SW480 (cell line): ENCODE measurements at regions not wholly inside any gene's neighbourhood (a gene's known extent, or its start where the extent isn't known, plus 50 kb on each side); places are given as distances from the start of the nearest gene placed in this dataset.

Experiments used
- DNase-seq: peaks from one replicate; pipeline ENCODE4 v3.0.0-alpha.2; 2016; ENCODE audit warnings: low spot score

DNA sequence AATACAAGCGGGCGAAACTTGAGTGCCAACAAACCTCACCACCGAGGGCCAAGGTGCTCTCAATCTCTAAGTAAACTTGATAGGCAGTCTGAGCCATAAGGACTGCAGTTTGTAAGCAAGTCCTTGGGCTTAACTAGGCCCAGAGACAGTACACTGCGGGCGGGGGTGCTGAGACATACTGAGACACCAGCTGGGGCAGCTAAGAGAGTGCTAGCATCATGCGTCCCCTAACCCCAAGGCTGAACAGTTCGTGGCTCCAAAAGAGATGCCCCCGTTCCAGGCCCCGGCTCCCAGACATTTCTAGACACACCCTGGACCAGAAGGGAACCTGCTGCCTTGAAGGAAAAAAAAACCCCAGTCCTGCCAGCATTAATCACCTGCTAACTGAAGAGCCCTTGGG lies 126.8 kb upstream of the PRDX4 start:
- no peak for DNase-seq

- peak; percentile 67 for DNase-seq
These were observed 119.1 kb upstream of the PRDX4 start for GRCh38 chrX:23548164-23548563.

DNA sequence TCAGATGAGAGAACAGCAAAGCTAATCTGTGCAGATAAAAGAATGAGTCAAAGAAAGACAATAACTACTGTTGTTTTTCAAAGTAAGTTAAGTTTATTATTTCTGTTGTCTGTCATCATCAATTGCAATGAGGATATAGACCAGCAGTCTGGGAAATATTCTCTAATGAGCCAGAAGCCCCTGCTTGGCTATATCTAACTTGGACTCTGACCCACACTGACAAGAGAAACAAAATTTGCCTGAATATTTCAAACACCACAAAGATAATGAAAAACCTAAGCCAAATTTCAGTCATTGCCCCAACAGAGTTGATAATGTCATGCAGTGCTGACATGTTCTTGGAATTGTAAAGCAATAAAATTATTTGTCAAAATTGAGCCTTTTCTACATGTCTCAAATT lies 115.0 kb upstream of the PRDX4 start:
- no peak for DNase-seq

DNA sequence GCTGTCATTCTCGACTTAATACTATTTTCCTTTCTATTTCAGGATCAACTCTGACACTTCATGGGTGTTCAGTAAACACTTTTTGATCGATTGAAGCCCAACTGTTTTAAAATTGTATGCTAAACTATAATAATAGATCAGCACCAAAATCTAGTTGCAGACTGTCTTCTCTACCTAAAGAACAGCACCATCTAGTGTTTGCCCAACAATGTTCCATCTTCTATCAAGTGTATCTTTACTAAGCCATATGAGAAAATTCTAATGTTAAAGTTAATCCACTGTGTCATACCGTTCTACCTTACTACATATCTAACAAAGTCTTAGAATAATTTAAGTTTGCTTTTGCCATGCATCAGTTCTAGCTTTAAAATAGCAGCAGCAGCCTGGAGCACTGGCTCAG lies 113.0 kb upstream of the PRDX4 start:
- peak; percentile 58 for DNase-seq

GRCh38 chrX:23557070-23557469 lies 110.2 kb upstream of the PRDX4 start:
- no peak for DNase-seq

DNA sequence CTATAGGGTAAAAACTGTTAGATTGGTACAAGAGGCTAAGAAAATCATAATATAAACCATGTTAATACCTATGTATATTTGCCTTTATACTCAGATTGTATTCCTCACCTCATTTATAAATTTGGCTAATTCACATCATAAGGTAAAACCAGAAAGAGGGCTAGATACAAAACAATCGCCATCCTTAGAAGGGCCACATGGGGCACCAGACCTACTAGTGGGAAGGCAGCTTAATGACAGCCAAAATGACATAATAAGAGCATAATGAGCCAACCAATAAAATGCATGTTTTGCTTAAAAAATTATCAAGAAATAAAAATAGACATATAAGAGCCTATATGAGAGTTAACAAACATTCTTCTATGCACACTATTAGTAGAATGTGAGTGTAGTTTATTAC lies 107.3 kb upstream of the PRDX4 start:
- no peak for DNase-seq

DNA sequence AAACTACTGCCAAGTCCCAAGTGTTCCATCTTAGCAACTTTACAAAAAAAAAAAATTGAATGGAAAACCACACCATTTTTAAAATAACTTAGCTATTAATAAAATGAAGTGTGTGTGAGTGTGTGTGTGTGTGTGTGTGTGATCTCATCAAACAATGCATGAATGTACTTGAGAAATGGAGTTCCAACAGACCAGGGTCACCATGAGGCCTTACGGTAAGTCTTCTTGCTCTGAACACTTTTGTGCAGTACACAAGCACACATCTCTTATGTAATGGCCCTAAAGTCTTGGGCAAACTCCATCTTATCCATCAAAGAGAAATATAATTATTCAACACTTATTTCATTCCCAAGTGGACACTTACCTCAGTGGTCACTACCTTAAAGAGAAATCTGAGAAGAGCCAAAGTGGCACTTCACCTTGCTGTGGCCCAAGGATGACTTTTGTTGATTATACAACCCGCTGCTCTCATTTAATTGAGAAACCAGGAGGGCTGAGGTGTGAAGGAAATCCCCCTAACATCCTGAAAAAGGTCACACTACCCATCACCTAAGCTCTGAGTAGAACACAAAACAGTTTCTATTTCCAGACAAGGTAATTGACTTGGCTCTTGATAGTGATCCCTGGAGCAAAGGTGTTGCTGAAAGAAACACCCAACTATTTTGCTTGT lies 96.5 kb upstream of the PRDX4 start:
- no peak for DNase-seq

GRCh38 chrX:23575281-23575680 lies 92.0 kb upstream of the PRDX4 start:
- DNase-seq = no peak

DNA sequence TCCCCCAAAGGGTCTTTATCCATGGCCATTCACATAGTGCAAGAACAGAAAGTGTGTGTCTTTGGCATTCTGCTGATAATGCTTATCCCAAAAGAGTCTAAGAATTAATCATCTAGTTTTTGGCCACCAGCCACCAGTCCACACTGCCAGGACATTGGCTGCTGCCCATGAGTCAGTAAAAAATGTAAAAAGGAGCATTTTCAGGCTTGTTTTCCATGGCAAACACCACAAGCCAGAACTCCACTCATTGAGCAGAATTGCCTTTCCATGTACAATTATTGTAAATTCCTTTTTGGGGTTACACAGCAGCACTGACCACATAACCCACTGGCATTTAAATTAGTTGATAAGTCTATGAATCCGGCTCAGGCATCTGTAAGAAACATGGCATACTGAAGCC lies 89.2 kb upstream of the PRDX4 start:
- no peak for DNase-seq

GRCh38 chrX:23589496-23589895 lies 77.8 kb upstream of the PRDX4 start:
- DNase-seq = no peak

DNA sequence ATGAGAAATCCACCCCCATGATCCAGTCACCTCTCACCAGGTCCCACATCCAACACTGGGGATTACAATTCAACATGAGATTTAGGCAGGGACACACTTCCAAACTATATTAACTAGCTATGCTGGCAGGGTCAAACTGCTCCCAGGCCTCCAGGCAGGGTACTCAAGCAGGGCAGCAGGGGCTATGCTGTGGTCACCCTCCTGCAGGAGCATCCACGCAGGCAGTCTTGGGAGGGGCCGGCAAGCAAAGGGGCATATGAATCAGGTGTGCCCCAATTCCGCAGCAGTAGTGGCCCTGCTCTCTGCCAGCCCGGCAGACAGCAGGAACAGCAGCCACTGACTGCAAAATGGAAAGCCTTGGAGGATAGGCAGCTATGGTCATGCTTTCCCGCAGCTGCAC lies 74.6 kb upstream of the PRDX4 start:
- DNase-seq = no peak

DNA sequence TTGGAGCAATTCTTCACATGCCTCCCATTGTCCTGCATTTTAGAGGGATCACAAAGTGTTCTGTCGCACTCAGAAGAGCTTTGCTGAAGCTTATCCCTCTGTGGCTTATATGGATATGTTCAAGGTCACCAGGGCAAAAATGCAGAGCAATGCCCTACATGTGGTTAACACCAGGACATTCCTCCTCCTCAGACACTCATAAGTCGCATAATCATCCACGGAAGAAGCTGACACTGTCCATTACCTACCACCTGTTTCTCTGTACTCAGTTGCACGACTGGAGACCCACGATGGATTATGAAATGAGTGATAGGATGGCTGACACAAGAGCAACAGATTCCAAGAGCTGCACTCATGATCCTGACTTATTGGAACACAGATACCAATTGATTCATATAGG lies 68.7 kb upstream of the PRDX4 start:
- no peak for DNase-seq

DNA sequence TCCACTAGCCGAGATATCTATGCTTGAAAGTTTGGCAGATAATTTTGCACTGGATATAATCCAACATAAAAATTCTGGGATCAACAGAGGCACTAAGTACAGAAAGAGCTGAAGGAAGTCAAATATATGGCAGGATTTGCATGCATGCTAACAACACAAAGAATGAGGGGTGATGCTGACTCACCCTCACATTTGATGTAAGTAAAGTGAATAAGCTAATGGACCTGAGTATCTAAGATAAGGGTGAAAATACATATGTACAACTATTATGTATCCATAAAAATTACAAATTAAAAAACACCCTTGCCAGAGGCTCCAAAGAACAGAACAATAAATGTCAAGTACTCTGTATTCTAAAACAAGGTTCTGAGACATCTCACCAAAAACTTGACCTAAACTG lies 63.8 kb upstream of the PRDX4 start:
- DNase-seq = no peak

GRCh38 chrX:23610495-23610894 lies 56.8 kb upstream of the PRDX4 start:
- peak; percentile 31 for DNase-seq

DNA sequence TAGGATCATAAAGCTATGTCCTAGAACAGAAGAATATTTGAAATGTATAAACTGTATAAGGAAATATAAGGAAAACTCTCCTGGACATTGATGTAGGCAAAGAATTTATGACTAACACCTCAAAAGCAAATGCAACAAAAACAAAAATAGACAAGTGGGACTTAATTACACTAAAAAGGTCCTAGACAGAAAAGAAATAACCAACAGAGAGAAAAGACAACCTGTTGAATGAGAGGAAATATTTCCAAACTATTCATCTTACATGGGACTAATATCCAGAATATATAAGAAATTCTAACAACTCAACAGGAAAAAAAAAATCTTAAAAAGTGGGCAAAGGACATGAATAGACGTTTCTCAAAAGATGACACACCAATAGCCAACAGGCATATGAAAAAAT lies 54.4 kb upstream of the PRDX4 start:
- no peak for DNase-seq

GRCh38 chrX:23616361-23616760 lies 50.9 kb upstream of the PRDX4 start:
- DNase-seq = peak; percentile 46
